GM21381 (cell line): ENCODE measurements at regions not wholly inside any gene's neighbourhood (a gene's known extent, or its start where the extent isn't known, plus 50 kb on each side); places are given as distances from the start of the nearest gene placed in this dataset.
"Not testable (repeated sequence)": the region's sequence is repeated elsewhere in the genome, so short reads cannot be mapped to it uniquely, and the experiment has no call there.

Experiments used
- ATAC-seq: cut with Tn5 transposase; IDR thresholded peaks from one replicate; pipeline ENCODE4 v1.9.1; 2021; ENCODE audit warnings: mild to moderate bottlenecking, moderate library complexity; ENCODE audit not compliant: unreplicated experiment

DNA sequence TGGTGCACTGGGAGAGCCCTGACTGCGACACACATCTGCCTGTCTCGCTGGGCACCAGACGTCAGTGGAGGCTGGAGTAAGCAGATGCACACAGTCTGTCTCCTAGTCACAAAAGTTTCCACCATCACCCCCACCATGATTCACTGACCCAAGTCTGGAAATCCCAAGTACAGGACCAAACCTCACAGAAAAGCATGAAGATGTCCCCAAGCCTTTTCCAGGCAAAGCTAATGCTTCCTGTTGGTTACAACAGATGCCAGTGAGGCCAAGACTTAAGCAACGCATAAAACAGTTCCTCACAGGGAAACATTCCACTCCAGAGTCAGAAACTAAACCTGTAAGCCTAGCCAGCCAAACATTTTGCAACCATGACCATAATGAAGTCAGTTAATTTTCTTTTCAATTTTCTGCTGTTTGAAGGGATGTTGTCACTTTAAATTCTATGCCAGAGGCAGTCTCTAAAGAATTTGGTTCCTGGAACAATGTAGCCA, 259.3 kb upstream of the SLC30A5 start:
- no peak for ATAC-seq

DNA sequence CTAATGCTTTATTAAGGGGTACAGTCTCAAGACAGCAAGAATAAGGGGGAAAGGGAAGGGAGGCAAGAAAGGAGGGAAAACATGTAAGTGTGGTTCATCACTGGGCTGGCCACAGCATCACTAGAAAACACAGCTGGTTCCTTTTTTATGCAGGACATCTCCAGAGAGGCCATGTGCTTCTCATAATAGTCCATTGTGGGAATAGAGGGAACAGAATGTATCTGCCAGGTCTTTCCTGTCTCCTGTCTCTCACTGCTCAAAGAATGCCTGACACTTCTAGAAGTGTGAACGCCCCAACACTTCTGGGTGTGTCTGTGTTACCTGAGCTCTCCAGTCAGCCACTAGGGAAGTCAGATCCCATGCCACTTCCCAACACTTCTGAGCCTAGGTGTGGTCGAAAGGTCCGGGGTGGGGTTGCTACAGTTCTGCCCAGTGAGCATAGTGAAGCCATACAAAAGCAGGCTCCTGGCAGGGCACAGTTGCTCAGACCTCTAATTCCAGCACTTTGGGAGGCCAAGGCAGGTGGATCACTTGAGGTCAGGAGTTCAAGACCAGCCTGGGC, 255.6 kb upstream of the SLC30A5 start:
- no peak for ATAC-seq

DNA sequence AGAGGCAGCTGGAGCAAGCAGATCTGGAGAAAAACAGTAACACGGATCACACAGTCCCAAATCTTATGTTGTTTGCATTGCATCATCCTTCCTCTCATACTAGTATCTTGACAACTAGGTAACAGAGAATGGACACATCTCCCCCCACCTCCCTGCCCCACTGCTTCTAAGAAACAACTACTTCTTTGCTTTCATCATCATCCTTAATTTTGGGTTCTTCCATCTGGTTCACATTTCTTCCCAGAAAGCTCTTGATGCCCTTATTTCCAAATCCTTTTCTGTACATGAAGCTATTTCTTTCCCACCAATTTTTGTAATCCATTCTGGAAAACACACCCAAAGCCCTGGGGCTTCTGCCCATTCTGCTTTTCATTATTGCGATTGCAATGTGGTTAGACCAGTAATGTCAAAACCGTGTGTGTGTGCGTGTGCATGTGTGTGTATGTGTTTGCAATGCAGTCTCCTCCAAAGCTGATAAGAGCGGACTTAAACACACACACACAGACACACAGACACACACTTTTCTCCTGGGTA, 254.7 kb upstream of the SLC30A5 start:
- no peak for ATAC-seq

DNA sequence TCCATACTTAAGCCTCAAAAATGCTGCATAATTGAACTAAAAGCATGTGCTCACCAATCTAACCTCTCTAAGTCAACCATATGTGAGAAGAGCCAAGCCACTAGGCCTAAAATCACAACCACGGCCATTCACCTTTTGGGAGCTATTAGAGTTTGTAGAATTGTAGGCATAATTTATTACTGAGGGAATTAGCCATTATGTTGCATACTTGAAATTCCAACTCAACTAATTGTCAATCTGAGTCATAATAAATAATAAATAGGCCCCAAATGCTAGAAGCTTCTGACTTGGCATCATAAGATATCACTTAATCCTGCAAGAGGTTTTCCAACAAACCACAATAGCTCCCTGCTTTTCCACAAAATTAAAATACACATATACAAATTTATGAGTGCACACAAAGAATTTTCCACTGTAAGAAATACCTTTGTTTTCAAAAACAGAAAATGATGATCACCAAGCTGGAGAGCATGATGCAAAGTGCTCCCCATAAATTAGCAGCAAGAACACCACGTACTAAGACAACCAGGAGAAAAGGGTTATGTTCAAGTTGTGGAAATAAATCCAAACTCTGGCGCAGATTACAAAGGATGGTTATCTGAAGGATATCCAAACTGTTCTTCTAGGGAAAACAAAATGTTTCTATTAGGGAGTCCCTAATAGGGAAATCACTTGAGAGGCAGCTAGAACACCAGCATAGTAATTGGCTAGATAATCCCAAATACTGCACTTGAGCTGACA, 250.0 kb upstream of the SLC30A5 start:
- no peak for ATAC-seq

DNA sequence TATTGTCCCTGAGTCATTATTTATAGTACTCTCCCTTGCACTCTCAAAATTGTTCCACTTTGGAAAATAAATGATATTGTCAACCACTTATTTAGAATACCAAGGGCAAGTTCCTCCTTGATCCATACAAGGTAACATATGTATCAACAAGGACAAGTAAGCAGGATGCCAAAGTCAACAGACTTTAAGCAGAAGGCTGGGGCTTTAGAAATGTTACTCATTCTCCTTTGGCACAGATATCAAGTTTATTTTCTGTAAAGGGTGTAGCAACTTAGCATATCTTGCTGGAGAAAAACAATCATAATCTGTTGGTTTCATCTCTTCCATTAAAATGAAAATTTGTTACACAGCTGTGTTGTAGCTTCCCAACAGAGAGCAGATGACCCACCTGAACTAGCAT, 248.7 kb upstream of the SLC30A5 start:
- no peak for ATAC-seq

DNA sequence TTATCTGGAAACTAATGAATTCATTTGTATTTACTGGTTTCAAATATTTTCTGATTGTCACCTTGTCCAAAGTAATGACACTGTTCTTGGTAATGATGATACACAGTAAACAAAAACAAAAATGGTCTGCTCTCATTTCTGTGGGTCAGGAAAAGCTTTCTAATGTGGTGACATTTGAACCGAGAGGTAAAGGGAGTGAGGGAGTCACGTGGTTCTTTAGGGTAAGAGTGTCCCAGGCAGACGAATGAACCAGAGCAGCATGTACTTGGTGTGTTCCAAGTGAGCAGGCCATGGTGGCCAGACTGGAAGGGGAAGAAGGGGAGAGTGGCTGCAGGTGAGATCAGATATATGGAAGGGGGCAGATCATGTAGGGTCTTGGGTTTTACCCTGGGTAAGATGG, 247.0 kb upstream of the SLC30A5 start:
- ATAC-seq: no peak

DNA sequence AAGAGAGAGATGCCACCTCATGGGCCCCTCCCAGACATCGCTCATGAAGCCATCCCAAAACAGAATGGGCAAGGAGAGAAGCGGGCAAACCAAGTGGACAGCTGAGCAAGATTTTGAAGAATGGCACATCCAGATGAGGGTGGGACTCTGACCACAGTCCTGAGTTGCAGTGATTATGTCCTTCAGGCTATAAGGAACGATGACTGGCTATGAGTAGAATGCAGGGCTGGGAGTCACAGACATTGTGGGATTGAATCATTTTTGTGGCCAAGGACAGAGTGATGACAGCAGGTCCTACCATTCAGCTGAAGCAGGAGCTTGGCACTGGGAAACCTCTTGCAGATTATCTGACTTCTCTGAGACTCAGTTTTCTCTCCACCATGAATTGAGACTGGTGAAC, 245.7 kb upstream of the SLC30A5 start:
- ATAC-seq: no peak

DNA sequence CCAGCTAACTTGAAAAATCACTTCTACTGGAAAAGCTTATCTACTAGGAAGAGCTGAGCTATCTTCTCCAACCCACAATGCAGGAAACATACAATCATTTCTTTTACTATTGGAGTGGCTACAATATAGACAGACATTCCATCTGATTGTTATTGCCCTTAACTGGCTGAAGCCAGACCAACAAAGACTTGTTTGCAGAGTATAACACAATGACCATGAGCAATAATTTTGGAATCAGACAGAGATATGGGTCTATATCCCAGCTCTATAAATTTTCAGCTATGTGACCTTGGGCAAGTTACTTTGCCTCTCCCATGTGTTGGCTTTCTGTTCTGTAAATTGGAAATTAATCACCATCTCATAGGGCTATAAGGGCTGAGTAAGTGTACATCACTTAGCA, 244.7 kb upstream of the SLC30A5 start:
- ATAC-seq: no peak

DNA sequence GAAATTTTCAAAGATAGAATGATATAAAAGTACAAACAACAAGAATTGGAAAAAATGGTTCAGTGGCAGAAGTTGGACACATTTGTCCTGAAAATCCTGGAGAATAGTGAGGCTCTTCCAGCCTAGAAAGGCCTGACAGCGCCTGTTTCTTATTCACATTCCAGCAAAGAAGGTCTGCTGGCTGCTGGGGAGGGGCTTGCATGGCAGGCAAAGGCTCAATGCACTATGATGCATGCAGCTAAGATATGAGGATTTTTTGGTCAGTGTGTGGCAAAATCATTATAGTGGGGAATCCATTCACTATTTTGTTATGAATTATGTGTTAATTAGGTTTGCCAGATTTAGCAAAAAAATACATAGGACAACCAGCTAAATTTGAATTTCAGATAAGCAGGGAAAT, 243.9 kb upstream of the SLC30A5 start:
- no peak for ATAC-seq

DNA sequence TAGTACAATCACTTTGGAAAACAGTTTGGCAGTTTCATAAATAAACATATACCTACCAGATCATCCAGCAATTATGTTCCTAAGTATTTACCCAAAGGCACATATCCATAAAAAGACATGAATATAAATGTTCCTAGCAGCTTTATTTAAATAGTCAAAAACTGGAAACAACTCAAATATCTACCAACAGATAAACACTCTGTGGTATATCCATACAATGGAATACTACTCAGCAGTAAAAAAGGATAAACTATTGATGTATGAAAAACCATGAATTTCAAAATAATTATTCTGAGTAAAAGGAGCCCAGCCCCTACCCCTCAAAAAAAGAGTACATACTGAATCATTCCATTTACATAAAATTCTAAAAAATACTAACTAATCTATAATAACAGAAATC, 232.7 kb upstream of the SLC30A5 start:
- ATAC-seq: no peak

DNA sequence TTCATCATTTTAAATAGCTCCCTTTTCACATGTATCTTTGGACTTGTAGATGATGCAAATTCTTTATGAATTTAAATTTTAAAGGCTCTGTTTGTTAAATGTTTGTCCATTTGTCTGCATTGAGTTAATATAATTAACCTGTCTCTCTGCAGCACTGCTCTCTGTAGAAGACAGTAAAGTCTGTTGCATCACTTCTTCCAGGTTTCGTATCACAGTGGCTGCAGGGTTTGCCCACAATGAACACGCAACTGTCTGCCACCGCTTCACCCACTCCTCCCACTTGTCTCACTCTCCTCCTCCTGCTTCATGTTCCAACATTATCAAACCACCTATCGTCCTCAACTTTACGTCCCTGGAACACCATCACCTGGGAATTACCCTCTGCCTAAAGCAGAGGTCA, 231.3 kb upstream of the SLC30A5 start:
- ATAC-seq: no peak

DNA sequence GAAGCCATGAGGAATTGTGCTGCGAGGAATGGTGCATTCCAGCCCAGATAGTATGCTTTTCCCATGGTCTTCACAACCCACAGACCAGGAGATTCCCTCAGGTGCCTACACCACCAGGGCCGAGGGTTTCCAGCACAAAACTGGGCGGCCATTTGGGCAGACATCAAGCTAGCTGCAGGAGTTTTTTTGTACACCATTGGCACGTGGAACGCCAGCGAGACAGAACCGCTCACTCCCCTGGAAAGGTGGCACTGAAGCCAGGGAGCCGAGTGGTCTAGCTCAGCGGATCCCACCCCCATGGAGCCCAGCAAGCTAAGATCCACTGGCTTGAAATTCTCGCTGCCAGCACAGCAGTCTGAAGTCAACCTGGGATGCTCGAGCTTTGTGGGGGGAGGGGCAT, 228.6 kb upstream of the SLC30A5 start:
- not testable (repeated sequence) for ATAC-seq

DNA sequence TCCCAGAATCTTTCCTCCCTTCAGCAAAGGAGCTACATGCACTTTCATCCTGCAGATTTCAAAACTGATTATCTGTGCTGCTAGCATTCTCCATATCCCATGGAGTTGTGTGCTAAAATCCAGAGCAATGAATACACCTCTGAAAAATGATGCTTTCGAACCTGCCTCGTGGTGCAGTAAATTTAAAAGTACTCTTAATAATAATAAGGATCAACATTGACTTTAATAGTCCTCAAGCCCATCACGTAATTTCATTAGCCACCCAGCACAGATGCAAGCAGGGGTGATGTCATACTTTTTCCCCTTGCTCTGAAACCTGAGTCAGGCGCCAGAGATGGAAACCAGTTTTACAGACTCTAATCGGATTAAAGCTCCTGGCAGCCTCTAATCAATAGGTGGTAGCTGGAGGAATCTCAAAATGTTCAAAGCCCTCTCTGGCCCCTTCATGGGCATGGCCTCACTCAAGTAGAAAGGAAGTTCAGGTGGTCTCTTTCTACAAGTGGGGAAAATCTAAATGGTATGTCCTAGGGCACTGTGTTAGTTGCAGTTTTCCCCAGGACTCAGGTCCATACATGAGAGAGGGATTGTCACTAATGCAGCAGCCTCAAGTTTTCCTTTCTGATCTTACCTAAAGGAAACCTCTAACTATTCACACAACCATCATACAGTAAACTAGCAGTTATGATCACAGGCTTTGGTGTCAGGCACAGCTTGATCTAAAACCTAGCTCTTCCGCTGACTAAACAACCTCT, 221.6 kb upstream of the SLC30A5 start:
- no peak for ATAC-seq

DNA sequence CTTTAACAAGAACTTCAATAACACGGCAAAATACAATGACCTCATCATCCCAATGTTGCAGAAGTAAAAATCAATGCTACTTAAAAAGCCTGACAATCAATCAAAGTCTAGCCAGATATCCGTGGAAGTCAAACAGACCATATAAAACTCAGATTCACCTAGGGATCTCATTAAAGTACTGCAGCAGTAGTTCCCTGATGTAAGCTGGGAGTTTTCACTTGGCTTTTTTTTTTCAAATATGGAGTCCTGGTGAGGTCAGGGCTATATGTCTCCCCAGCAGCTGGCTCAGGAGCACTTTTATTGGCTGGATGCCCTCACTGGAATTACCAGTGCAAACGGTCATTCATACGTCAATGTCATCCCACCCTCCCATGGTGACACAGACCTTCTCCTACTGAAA, 220.6 kb upstream of the SLC30A5 start:
- no peak for ATAC-seq

DNA sequence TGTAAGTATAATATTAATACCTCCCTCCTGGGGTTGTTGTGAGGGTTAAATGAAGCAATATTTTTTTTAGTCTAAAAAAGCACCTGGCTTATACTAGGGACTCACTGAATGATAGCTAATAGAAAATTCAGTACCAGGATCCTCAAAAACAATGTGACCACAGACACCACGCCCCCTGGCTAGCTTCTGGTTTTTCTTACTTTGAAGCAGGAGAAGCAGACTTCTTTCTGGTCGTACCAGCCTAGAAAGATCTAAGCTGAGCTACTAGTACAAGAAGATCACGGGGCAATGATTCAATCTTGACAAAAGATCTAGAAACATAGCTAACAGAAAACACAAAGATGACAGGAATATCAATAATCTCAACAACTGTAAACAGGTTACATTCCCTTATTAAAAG, 218.5 kb upstream of the SLC30A5 start:
- no peak for ATAC-seq

DNA sequence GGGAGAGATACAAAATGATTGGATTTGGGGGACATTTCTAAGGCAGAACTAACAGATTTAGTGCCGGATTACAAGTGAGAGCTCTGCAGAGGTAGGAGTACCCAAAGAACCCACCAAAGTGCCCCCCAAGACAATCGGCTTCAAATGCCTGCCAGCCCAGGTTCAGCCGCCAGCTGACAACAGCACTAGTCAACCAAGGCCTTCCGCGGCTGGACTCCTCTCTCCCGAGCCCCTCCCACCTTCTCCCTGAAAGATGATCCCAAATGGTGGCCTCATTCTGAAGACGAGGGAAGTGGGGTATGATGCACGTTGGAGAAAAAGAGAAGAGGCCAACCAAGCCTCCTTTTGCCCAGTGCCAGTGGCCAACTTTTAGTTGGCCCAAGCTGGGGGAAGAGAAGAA, 210.4 kb upstream of the SLC30A5 start:
- ATAC-seq: no peak

DNA sequence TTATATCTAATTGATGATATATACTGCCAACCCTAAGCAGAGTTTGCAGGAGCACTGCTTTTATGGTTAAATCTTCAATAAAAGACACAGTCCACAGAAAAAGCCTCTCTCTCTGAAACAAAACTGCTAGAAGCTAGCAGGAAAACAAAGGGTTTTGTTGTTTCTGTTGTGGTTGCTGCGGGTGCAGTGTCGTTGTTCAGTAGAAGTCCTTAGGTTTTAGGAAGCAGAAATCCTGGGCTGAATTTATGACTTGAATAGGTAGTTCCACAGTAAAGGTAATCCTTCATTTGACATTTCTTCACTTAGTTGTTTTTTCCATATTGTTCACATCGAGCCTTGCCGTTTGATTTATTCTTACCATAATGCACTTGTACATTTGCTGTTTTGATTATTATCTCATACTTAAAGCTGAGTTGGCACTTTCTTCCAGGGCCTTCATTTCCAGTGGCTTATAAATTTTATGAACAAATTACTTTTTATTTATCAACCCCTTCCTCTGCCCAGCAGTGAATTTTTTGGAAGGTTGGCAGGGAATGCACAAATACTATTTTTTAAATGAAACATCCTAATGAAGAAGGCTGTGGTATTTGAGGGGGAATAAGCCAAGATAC, 209.6 kb upstream of the SLC30A5 start:
- ATAC-seq: no peak

DNA sequence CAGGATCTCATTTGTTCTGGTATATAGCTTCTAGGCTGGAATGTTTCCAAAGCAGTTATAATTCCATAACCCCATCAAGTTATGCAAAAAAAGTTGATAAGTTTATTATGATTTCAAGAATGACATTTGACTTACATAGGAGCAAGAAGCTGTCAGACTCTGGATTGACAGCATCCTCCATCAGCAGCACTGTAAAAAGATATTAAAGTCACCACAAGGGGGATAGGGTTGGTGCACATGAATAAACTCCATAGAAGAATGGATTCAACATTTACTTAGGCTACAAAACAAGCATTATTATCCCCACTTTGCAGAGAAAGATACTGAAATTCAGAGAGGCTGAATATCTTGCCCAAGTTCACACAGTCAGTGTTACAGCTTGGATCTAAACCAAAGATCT, 208.9 kb upstream of the SLC30A5 start:
- ATAC-seq: no peak

DNA sequence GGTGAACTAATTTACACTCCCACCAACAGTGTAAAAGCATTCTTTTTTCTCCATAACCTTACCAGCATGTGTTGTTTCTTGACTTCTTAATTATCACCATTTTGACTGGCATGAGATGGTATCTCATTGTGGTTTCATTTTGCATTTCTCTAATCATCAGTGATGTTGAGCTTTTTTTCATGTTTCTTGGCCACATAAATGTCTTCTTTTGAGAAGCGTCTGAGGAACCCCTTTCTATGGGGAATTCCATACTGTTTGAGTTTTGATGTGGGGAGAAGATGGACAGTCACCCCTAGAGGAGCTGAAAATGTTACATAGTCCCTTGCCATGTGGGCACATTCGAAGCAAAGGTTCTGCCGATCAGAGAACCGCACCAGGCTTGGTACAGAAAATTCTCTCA, 207.0 kb upstream of the SLC30A5 start:
- no peak for ATAC-seq

DNA sequence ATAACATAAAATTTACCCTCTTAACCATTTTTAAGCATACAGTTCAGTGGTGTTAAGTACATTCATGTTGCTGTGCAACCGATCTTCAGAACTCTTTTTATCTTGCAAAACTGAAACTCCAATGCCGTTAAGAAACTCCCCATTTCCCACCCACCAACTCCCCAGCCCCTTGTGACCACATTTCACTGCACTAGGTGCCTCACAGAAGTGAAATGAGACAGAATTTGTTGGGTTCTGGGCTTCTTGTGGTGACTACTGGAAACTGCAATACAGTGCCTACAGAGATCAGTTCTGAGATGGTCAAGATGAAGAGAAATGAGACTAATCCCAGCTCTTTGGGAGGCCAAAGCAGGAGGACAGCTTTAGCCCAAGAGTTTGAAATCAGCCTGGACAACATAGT, 202.1 kb upstream of the SLC30A5 start:
- no peak for ATAC-seq

DNA sequence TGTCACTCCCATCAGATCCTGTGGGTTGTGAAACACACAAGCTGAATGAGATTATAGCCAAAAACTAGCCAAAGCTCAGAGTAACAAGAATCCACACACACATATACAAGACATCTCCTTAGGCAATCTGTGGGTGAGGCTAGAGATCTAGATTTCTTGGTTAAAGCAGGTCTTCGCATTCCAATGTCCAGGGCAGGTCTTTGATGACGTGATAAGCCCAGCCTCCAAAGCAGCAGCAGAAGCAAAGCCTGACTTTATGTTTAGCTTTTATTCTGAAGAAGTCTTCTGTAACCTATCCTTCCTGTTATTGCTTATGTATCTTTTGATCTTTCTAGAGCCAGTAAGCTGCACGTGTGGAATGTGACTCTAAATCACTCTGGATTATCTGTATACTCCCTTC, 199.1 kb upstream of the SLC30A5 start:
- ATAC-seq: no peak
